ENCODE measurements at regions not wholly inside any gene's neighbourhood (a gene's known extent, or its start where the extent isn't known, plus 50 kb on each side); places are given as distances from the start of the nearest gene placed in this dataset.

DNA sequence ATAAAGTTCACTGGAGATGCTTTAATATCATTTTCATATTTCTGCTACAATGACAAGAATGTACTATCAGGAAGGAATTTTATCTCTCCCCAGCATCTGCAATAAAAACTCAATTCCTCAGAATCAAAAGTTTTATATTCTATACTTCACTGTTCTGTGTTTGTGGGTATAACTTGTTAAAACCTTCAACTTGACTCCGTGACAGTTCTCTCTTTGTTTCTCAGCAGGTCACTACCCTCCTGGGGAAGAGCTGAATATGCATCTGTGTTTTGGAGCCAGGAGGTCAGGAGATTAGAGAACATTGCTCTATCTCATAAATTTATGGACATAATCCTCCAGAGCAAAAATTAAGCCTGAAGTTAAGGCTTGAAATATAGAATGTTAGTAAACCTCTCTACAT is 411.4 kb downstream of the TRIB2 start:
- H3K4me3 Mint-ChIP-seq, result no peak overlapping the region
- ATAC-seq, result no peak
- ChIA-PET POLR2A (no interaction called here), CTCF (no interaction called here)
- no peaks in the 10 kb centered on the region; the same call in 1 of the 2 replicates for H3K27me3 Mint-ChIP-seq (ENCODE audit: low read depth)
- H3K4me1 Mint-ChIP-seq, result peaks cover 4% of the 10 kb centered on the region
- no peak for DNase-seq (ENCODE audit: low spot score)
- H3K9me3 Mint-ChIP-seq, result peaks cover 23% of the 10 kb centered on the region
- no peak overlapping the region for H3K27ac Mint-ChIP-seq
- peaks cover 11% of the 10 kb centered on the region for H3K36me3 Mint-ChIP-seq
- no peak for TF ChIP-seq ZNF423 (CRISPR knock-in tag; IDR thresholded peaks at IDR 0.05)
- TF ChIP-seq, protein P1, sequence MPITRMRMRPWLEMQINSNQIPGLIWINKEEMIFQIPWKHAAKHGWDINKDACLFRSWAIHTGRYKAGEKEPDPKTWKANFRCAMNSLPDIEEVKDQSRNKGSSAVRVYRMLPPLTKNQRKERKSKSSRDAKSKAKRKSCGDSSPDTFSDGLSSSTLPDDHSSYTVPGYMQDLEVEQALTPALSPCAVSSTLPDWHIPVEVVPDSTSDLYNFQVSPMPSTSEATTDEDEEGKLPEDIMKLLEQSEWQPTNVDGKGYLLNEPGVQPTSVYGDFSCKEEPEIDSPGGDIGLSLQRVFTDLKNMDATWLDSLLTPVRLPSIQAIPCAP (CRISPR knock-in tag; IDR thresholded peaks at IDR 0.05), result no peak

DNA sequence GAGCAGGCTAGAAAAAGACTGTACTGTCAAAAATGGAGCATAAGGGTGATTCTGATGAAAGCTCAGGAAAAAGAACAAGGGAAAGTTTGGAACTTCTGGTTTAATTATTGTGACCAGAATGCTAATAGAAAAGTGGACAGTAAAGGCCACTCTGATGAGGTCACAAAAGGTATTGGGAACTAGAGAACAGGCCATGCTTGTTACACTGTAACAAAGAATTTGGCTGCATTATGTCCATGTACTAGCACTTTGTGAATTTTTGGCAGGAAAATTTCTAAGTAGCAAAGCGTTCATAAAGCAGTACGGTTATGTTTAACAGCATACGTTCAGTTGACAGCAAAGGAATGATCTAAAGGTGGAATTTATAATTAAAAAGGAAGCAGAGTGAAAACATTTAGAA is 418.6 kb downstream of the TRIB2 start:
- POLR2A ChIA-PET, result no interaction called here
- Mint-ChIP-seq H3K9me3 (peaks cover 12% of the 10 kb centered on the region), H3K4me1 (no peaks in the 10 kb centered on the region), H3K36me3 (peaks cover 3% of the 10 kb centered on the region), H3K27ac (no peak overlapping the region), H3K4me3 (no peak overlapping the region), H3K27me3 (ENCODE audit: low read depth) (no peaks in the 10 kb centered on the region)
- no peak for ATAC-seq
- DNase-seq (ENCODE audit: low spot score), result no peak
- CTCF ChIA-PET, result no interaction called here
- TF ChIP-seq ATF1 (CRISPR knock-in tag; IDR thresholded peaks at IDR 0.05) (no peak), HMGA2 (CRISPR knock-in tag; IDR thresholded peaks at IDR 0.05) (no peak), NR3C1 (CRISPR knock-in tag; conservative IDR thresholded peaks at IDR 0.05; ENCODE audit: low read depth) (no peak), ETV6 (CRISPR knock-in tag; IDR thresholded peaks at IDR 0.05) (no peak), TP53 (CRISPR knock-in tag; IDR thresholded peaks at IDR 0.05) (no peak), ZNF317 (CRISPR knock-in tag; IDR thresholded peaks at IDR 0.05; ENCODE audit: borderline replicate concordance, low read depth) (no peak)
- TF ChIP-seq, protein P2, sequence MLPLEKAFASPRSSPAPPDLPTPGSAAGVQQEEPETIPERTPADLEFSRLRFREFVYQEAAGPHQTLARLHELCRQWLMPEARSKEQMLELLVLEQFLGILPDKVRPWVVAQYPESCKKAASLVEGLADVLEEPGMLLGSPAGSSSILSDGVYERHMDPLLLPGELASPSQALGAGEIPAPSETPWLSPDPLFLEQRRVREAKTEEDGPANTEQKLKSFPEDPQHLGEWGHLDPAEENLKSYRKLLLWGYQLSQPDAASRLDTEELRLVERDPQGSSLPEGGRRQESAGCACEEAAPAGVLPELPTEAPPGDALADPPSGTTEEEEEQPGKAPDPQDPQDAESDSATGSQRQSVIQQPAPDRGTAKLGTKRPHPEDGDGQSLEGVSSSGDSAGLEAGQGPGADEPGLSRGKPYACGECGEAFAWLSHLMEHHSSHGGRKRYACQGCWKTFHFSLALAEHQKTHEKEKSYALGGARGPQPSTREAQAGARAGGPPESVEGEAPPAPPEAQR (CRISPR knock-in tag; IDR thresholded peaks at IDR 0.05), result no peak
- TF ChIP-seq, protein P3, sequence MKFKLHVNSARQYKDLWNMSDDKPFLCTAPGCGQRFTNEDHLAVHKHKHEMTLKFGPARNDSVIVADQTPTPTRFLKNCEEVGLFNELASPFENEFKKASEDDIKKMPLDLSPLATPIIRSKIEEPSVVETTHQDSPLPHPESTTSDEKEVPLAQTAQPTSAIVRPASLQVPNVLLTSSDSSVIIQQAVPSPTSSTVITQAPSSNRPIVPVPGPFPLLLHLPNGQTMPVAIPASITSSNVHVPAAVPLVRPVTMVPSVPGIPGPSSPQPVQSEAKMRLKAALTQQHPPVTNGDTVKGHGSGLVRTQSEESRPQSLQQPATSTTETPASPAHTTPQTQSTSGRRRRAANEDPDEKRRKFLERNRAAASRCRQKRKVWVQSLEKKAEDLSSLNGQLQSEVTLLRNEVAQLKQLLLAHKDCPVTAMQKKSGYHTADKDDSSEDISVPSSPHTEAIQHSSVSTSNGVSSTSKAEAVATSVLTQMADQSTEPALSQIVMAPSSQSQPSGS (CRISPR knock-in tag; IDR thresholded peaks at IDR 0.05; ENCODE audit: borderline replicate concordance, low read depth), result no peak
- TF ChIP-seq, protein P4, sequence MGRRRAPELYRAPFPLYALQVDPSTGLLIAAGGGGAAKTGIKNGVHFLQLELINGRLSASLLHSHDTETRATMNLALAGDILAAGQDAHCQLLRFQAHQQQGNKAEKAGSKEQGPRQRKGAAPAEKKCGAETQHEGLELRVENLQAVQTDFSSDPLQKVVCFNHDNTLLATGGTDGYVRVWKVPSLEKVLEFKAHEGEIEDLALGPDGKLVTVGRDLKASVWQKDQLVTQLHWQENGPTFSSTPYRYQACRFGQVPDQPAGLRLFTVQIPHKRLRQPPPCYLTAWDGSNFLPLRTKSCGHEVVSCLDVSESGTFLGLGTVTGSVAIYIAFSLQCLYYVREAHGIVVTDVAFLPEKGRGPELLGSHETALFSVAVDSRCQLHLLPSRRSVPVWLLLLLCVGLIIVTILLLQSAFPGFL (CRISPR knock-in tag; IDR thresholded peaks at IDR 0.05; ENCODE audit: borderline replicate concordance), result no peak
- TF ChIP-seq, protein P5, sequence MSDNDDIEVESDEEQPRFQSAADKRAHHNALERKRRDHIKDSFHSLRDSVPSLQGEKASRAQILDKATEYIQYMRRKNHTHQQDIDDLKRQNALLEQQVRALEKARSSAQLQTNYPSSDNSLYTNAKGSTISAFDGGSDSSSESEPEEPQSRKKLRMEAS (CRISPR knock-in tag; IDR thresholded peaks at IDR 0.05), result no peak
- TF ChIP-seq, protein P6, sequence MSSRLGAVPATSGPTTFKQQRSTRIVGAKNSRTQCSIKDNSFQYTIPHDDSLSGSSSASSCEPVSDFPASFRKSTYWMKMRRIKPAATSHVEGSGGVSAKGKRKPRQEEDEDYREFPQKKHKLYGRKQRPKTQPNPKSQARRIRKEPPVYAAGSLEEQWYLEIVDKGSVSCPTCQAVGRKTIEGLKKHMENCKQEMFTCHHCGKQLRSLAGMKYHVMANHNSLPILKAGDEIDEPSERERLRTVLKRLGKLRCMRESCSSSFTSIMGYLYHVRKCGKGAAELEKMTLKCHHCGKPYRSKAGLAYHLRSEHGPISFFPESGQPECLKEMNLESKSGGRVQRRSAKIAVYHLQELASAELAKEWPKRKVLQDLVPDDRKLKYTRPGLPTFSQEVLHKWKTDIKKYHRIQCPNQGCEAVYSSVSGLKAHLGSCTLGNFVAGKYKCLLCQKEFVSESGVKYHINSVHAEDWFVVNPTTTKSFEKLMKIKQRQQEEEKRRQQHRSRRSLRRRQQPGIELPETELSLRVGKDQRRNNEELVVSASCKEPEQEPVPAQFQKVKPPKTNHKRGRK (CRISPR knock-in tag; IDR thresholded peaks at IDR 0.05; ENCODE audit: borderline replicate concordance), result no peak
- TF ChIP-seq, protein P7, sequence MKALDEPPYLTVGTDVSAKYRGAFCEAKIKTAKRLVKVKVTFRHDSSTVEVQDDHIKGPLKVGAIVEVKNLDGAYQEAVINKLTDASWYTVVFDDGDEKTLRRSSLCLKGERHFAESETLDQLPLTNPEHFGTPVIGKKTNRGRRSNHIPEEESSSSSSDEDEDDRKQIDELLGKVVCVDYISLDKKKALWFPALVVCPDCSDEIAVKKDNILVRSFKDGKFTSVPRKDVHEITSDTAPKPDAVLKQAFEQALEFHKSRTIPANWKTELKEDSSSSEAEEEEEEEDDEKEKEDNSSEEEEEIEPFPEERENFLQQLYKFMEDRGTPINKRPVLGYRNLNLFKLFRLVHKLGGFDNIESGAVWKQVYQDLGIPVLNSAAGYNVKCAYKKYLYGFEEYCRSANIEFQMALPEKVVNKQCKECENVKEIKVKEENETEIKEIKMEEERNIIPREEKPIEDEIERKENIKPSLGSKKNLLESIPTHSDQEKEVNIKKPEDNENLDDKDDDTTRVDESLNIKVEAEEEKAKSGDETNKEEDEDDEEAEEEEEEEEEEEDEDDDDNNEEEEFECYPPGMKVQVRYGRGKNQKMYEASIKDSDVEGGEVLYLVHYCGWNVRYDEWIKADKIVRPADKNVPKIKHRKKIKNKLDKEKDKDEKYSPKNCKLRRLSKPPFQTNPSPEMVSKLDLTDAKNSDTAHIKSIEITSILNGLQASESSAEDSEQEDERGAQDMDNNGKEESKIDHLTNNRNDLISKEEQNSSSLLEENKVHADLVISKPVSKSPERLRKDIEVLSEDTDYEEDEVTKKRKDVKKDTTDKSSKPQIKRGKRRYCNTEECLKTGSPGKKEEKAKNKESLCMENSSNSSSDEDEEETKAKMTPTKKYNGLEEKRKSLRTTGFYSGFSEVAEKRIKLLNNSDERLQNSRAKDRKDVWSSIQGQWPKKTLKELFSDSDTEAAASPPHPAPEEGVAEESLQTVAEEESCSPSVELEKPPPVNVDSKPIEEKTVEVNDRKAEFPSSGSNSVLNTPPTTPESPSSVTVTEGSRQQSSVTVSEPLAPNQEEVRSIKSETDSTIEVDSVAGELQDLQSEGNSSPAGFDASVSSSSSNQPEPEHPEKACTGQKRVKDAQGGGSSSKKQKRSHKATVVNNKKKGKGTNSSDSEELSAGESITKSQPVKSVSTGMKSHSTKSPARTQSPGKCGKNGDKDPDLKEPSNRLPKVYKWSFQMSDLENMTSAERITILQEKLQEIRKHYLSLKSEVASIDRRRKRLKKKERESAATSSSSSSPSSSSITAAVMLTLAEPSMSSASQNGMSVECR (CRISPR knock-in tag; IDR thresholded peaks at IDR 0.05; ENCODE audit: borderline replicate concordance), result no peak
- TF ChIP-seq, protein P8, sequence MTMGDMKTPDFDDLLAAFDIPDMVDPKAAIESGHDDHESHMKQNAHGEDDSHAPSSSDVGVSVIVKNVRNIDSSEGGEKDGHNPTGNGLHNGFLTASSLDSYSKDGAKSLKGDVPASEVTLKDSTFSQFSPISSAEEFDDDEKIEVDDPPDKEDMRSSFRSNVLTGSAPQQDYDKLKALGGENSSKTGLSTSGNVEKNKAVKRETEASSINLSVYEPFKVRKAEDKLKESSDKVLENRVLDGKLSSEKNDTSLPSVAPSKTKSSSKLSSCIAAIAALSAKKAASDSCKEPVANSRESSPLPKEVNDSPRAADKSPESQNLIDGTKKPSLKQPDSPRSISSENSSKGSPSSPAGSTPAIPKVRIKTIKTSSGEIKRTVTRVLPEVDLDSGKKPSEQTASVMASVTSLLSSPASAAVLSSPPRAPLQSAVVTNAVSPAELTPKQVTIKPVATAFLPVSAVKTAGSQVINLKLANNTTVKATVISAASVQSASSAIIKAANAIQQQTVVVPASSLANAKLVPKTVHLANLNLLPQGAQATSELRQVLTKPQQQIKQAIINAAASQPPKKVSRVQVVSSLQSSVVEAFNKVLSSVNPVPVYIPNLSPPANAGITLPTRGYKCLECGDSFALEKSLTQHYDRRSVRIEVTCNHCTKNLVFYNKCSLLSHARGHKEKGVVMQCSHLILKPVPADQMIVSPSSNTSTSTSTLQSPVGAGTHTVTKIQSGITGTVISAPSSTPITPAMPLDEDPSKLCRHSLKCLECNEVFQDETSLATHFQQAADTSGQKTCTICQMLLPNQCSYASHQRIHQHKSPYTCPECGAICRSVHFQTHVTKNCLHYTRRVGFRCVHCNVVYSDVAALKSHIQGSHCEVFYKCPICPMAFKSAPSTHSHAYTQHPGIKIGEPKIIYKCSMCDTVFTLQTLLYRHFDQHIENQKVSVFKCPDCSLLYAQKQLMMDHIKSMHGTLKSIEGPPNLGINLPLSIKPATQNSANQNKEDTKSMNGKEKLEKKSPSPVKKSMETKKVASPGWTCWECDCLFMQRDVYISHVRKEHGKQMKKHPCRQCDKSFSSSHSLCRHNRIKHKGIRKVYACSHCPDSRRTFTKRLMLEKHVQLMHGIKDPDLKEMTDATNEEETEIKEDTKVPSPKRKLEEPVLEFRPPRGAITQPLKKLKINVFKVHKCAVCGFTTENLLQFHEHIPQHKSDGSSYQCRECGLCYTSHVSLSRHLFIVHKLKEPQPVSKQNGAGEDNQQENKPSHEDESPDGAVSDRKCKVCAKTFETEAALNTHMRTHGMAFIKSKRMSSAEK (CRISPR knock-in tag; IDR thresholded peaks at IDR 0.05; ENCODE audit: borderline replicate concordance), result no peak
- TF ChIP-seq, protein P9, sequence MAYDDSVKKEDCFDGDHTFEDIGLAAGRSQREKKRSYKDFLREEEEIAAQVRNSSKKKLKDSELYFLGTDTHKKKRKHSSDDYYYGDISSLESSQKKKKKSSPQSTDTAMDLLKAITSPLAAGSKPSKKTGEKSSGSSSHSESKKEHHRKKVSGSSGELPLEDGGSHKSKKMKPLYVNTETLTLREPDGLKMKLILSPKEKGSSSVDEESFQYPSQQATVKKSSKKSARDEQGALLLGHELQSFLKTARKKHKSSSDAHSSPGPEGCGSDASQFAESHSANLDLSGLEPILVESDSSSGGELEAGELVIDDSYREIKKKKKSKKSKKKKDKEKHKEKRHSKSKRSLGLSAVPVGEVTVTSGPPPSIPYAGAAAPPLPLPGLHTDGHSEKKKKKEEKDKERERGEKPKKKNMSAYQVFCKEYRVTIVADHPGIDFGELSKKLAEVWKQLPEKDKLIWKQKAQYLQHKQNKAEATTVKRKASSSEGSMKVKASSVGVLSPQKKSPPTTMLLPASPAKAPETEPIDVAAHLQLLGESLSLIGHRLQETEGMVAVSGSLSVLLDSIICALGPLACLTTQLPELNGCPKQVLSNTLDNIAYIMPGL (CRISPR knock-in tag; IDR thresholded peaks at IDR 0.05), result no peak

Data from WTC11 (cell line).